Naive thymus-derived CD4-positive, alpha-beta T cell (primary cell): ENCODE measurements at regions not wholly inside any gene's neighbourhood (a gene's known extent, or its start where the extent isn't known, plus 50 kb on each side); places are given as distances from the start of the nearest gene placed in this dataset.

Experiments
- ATAC-seq: fragments of 150-1000 bp; cut with Tn5 transposase; 2 replicates; pipeline ENCODE4 v1.10.0; 2021; ENCODE audit warnings: mild to moderate bottlenecking, moderate library complexity
- CTCF ChIA-PET: fragments of 350-600 bp; sonication (Branson Sonifier 250); formaldehyde crosslinking; loops from one replicate; lab custom pipeline; 2021; ENCODE audit warnings: antibody characterized with exemption; lab: Charles Lee
- POLR2A ChIA-PET: fragments of 350-600 bp; sonication (Branson Sonifier 250); formaldehyde crosslinking; loops from one replicate; lab custom pipeline; 2021; ENCODE audit warnings: antibody characterized with exemption, inconsistent platforms; lab: Charles Lee
- DNase-seq, 9 donors: peaks; one replicate each; pipeline versions ENCODE4 v3.0.0 to v3.0.0-alpha.2; 2020 to 2022; ENCODE audit warnings: mixed read lengths in 1 of 9
- H3K27ac ChIP-seq: one replicate; pipeline ENCODE4 v1.7.0; 2013; ENCODE audit warnings: mild to moderate bottlenecking, low read depth, low read length, moderate library complexity
- H3K27me3 ChIP-seq, 2 donors: one replicate each; pipeline ENCODE4 v1.7.0; 2013; ENCODE audit warnings: low read length in 2 of 2, mild to moderate bottlenecking in 2 of 2, moderate library complexity in 2 of 2; ENCODE audit not compliant: control insufficient read depth in 2 of 2, insufficient read depth in 2 of 2
- H3K36me3 ChIP-seq, 3 experiments: 1 replicate in 2 of 3; 2 replicates in 1 of 3; pipeline ENCODE4 v1.7.0; 2013; ENCODE audit warnings: low read length in 3 of 3, mild to moderate bottlenecking in 3 of 3, moderate library complexity in 1 of 3; ENCODE audit not compliant: insufficient read depth in 3 of 3, control insufficient read depth in 2 of 3
- H3K4me1 ChIP-seq, 2 donors: one replicate each; pipeline ENCODE4 v1.7.0; 2013; ENCODE audit warnings: low read length in 2 of 2, mild to moderate bottlenecking in 2 of 2, moderate library complexity in 1 of 2; ENCODE audit not compliant: control insufficient read depth in 2 of 2, insufficient read depth in 2 of 2
- H3K4me3 ChIP-seq: 2 replicates; pipeline ENCODE4 v1.7.0; 2013; ENCODE audit warnings: mild to moderate bottlenecking, low read length
- H3K9me3 ChIP-seq, 3 experiments: 1 replicate in 2 of 3; 2 replicates in 1 of 3; pipeline ENCODE4 v1.7.0; 2013; ENCODE audit warnings: low read length in 3 of 3; ENCODE audit not compliant: control insufficient read depth in 2 of 3
- H3K27ac Mint-ChIP-seq, 9 donors: one replicate each; pipeline ENCODE4 v1.8.0; 2020 to 2022; ENCODE audit warnings: mixed read lengths in 9 of 9, mild to moderate bottlenecking in 8 of 9, moderate library complexity in 5 of 9, inconsistent platforms in 2 of 9
- H3K27me3 Mint-ChIP-seq, 5 donors: one replicate each; pipeline ENCODE4 v1.8.0; 2021 to 2022; ENCODE audit warnings: mixed read lengths in 5 of 5, mild to moderate bottlenecking in 1 of 5
- H3K36me3 Mint-ChIP-seq, 5 donors: one replicate each; pipeline ENCODE4 v1.8.0; 2020 to 2022; ENCODE audit warnings: mixed read lengths in 5 of 5, mild to moderate bottlenecking in 3 of 5, inconsistent platforms in 1 of 5
- H3K4me1 Mint-ChIP-seq, 7 donors: one replicate each; pipeline ENCODE4 v1.8.0; 2020 to 2022; ENCODE audit warnings: mixed read lengths in 7 of 7, mild to moderate bottlenecking in 3 of 7, inconsistent platforms in 1 of 7
- H3K4me3 Mint-ChIP-seq, 10 donors: one replicate each; pipeline ENCODE4 v1.8.0; 2020 to 2022; ENCODE audit warnings: mild to moderate bottlenecking in 10 of 10, mixed read lengths in 10 of 10, moderate library complexity in 6 of 10, inconsistent platforms in 2 of 10
- H3K9me3 Mint-ChIP-seq, 11 donors: one replicate each; pipeline ENCODE4 v1.8.0; 2020 to 2022; ENCODE audit warnings: mixed read lengths in 11 of 11, mild to moderate bottlenecking in 4 of 11, inconsistent platforms in 1 of 11, moderate library complexity in 1 of 11
- intact Hi-C, 2 donors: fragments of 100-400 bp; cut with micrococcal nuclease; formaldehyde crosslinking; loops; one replicate each; pipeline ENCODE4 v1.15.1; 2023

DNA sequence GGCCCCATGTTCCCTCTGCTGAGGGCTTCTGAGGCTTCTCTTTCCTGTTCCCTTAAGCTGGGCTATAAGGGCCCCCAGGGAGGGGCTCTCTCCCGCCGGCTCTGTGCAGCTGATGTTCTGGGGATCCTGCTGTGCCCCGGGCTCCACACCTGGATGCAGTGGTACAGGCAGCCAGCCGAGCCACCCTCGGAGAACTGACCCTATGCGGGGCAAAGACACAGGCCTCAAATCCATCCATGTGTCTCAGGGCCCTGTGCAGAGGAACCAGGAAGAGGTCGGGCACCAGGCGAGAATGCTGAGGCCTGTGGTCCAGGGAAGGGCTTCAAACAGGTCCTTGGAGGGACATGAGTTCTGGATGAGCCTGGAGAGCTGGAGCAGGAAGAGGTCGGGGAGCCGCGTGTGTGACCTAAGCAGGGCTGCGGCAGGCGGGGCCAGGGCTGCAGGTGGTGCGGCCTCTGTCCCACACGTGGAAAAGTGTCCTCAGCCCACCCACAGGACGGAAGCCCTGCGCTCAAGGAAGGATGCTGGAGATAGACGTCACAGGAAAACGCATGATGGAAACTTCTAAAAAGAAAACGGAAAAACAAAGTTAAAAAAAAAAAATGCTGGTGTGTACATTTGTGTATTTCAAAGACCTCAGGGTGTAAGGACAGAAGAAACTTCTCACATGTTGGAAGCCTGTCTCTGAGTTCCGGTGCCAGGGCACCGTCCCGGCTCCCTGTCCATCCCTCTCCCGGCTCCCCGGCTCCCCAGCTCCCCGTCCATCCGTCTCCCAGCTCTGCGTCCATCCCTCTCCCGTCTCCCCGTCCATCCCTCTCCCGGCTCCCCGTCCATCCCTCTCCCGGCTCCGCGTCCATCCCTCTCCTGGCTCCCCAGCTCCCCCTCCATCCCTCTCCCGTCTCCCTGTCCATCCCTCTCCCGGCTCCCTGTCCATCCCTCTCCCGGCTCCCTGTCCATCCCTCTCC, 1149.2 kb downstream of the BRD1 start:
- Mint-ChIP-seq H3K36me3 (no peaks in the 10 kb centered on the region), H3K27ac (no peak overlapping the region), H3K27me3 (no peaks in the 10 kb centered on the region), H3K4me1 (no peaks in the 10 kb centered on the region), H3K4me3 (no peak overlapping the region), H3K9me3 (peaks cover 0 to 8% (median 2%) of the 10 kb centered on the region in 11 donors)
- H3K4me3 ChIP-seq = no peak overlapping the region
- DNase-seq (no peak), ATAC-seq (no peak)
- intact Hi-C loops = no loop called here
- POLR2A ChIA-PET = no interaction called here
- no peaks in the 10 kb centered on the region for H3K4me1 ChIP-seq
- H3K27ac ChIP-seq = no peak overlapping the region
- H3K36me3 ChIP-seq = no peaks in the 10 kb centered on the region
- CTCF ChIA-PET = no interaction called here
- H3K9me3 ChIP-seq = peaks cover 0 to 2% (median 0%) of the 10 kb centered on the region in 3 experiments
- H3K27me3 ChIP-seq = no peaks in the 10 kb centered on the region

DNA sequence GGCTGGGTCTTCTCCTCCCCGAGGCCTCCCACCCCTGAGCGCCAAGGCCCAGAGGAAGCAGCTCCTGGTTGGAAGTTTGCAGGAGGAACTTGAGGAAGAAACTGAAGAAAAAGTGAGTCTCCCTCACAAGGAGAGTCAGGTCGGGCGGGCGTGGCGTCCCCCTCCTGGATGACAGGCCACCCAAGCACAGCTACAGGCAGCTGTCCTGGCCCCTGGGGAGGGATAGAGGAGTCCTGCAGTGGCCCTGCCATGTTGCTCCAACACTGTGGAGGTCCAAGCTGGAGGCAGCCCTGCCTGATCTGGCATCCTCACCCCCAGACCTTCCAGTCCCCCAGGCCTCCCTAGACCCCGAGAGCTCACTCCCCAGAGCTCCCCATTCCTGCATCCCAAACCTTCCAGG, 1150.1 kb downstream of the BRD1 start:
- Histone ChIP-seq H3K4me3 (no peak overlapping the region), H3K9me3 (peaks cover 0 to 10% (median 0%) of the 10 kb centered on the region in 3 experiments), H3K36me3 (no peaks in the 10 kb centered on the region), H3K27ac (no peak overlapping the region), H3K27me3 (no peaks in the 10 kb centered on the region), H3K4me1 (no peaks in the 10 kb centered on the region)
- no peaks in the 10 kb centered on the region for H3K36me3 Mint-ChIP-seq
- no peaks in the 10 kb centered on the region for H3K4me1 Mint-ChIP-seq
- ChIA-PET CTCF (no interaction called here), POLR2A (no interaction called here)
- H3K27me3 Mint-ChIP-seq = no peaks in the 10 kb centered on the region
- H3K4me3 Mint-ChIP-seq = no peak overlapping the region
- H3K27ac Mint-ChIP-seq = no peak overlapping the region
- no peak for DNase-seq
- intact Hi-C loops = no loop called here
- ATAC-seq = no peak
- H3K9me3 Mint-ChIP-seq = peaks cover 0 to 16% (median 7%) of the 10 kb centered on the region in 11 donors

DNA sequence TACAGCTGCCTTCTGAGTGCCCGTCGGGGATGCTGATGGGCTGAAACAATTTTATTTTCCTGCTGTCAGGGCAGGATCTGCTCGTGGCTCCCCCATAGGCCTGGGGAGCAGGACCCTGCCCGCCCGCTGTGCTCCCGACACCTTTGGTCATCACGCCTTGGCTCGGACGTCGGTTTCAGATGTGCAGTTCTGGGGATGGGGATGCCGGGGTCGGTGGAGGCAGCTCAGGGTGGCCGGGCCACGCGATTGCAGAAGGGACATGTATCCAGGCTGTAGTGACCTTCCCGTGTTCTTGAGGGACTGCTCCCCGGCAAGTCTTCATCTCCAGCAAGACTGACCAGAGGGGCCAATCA, 1150.5 kb downstream of the BRD1 start:
- POLR2A ChIA-PET = no interaction called here
- Mint-ChIP-seq H3K27ac (no peak overlapping the region), H3K9me3 (peaks cover 2 to 21% (median 10%) of the 10 kb centered on the region in 11 donors), H3K27me3 (no peaks in the 10 kb centered on the region), H3K36me3 (no peaks in the 10 kb centered on the region), H3K4me1 (no peaks in the 10 kb centered on the region), H3K4me3 (no peak overlapping the region)
- Histone ChIP-seq H3K9me3 (peaks cover 0 to 12% (median 0%) of the 10 kb centered on the region in 3 experiments), H3K4me3 (no peak overlapping the region), H3K4me1 (no peaks in the 10 kb centered on the region), H3K27me3 (no peaks in the 10 kb centered on the region), H3K36me3 (no peaks in the 10 kb centered on the region), H3K27ac (no peak overlapping the region)
- DNase-seq = no peak
- ATAC-seq = no peak
- CTCF ChIA-PET = no interaction called here
- intact Hi-C loops = no loop called here

DNA sequence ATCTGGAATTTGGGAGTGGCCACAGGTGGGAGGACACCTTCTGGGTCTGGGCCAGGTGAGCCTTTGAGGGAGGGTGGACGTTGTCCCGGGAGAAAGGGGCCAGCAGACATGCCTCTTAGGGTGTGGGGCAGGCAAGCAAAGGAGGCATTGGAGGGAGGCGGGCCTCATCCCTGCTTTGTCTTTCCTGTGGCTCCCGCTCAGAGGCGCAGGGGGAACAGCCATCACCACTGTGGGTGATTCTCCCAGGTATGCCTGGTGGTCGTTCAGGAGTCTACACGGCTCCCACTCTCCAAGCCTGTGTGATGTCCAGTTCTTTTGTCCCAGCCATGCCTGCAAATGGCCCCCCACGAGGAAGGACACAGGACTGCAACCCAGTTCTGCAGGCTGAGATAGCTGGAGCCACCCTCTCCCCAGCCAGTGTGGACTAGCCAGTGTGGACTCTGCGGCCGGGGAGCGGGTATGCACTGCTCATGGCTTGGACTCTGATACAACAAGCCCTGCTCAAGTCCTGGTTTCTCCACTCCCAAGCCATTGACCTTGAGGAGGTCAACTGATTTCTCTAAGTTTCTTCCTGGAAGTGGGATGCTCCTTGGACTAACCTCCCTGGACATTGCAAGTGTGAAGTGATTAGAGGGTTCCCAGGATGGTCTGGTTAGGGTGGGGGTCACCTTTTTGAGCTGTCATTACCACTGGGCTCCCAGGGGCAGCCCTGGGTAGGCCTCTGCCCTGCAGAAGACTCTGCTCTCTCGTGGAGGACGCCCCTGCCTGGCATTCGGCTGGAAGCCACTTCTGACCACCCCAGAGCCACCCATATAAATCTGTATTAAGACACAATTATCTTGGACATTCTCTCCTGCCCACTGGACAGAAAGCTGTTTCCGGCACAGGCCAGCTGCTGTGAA, 1151.2 kb downstream of the BRD1 start:
- H3K9me3 ChIP-seq = peaks cover 0 to 14% (median 0%) of the 10 kb centered on the region in 3 experiments
- ChIA-PET CTCF (no interaction called here), POLR2A (no interaction called here)
- DNase-seq = no peak
- no peaks in the 10 kb centered on the region for H3K36me3 ChIP-seq
- Mint-ChIP-seq H3K27me3 (no peaks in the 10 kb centered on the region), H3K36me3 (no peaks in the 10 kb centered on the region), H3K9me3 (peaks cover 4 to 24% (median 12%) of the 10 kb centered on the region in 11 donors), H3K4me3 (no peak overlapping the region), H3K4me1 (no peaks in the 10 kb centered on the region), H3K27ac (no peak overlapping the region)
- H3K4me1 ChIP-seq = no peaks in the 10 kb centered on the region
- no peak for ATAC-seq
- no peak overlapping the region for H3K4me3 ChIP-seq
- H3K27me3 ChIP-seq = no peaks in the 10 kb centered on the region
- no peak overlapping the region for H3K27ac ChIP-seq
- intact Hi-C loops = no loop called here

DNA sequence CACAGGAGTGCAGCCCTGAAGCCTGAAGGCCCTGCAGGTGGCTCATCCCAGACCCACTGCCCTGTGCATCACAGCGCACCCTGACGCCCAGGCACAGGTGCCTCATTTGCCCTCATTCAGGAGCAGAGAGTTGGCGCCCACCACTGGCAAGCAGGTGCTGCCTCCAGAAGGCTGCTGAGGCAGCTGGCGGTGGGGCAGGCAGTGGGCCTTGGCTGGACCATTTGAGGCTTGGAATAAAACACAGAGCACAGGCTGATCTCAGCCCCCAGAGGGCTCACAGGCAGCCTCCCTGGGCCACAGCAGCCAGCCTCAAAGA, 1151.9 kb downstream of the BRD1 start:
- Mint-ChIP-seq H3K36me3 (no peaks in the 10 kb centered on the region), H3K27ac (no peak overlapping the region), H3K27me3 (no peaks in the 10 kb centered on the region), H3K4me1 (no peaks in the 10 kb centered on the region), H3K9me3 (peaks cover 4 to 26% (median 12%) of the 10 kb centered on the region in 11 donors), H3K4me3 (no peak overlapping the region)
- POLR2A ChIA-PET = no interaction called here
- DNase-seq (no peak), ATAC-seq (no peak)
- CTCF ChIA-PET = no interaction called here
- H3K9me3 ChIP-seq = peaks cover 0 to 17% (median 0%) of the 10 kb centered on the region in 3 experiments
- no peaks in the 10 kb centered on the region for H3K36me3 ChIP-seq
- no peaks in the 10 kb centered on the region for H3K27me3 ChIP-seq
- intact Hi-C loops = no loop called here
- H3K4me1 ChIP-seq = no peaks in the 10 kb centered on the region
- no peak overlapping the region for H3K27ac ChIP-seq
- no peak overlapping the region for H3K4me3 ChIP-seq

DNA sequence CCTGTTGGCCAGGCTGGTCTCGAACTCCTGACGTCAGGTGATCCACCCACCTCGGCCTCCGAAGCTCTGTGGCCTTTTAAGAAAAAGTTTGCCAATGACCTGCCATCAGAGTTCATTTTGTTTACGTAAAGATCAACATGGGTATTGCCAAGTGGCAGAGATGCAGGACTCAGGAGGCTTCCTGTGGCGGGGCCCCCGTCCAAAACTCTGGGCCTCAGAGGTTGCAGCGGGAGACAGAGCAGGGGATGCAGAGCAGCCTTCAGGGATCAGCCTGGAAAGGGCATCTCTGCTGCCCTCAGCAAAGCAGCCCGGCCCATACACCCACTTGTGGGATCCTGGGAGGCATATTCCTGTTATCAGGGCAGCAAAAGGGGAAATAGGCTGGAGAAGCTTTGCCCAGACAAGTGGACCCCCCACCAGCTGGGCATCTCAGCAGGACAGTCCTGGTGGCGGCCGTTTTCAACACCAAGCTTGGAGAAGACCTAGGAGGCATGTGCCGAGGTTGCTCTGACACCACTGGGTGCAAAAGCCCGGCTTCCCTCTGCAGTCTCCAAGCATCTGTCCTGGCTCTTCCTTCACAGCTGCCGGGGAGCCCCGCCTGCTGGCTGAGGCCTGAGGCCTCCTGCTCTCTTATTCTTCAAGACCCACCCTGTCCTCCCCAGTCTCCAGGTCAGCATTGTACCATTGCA, 1152.4 kb downstream of the BRD1 start:
- ATAC-seq (no peak), DNase-seq (no peak)
- Mint-ChIP-seq H3K36me3 (no peaks in the 10 kb centered on the region), H3K27ac (no peak overlapping the region), H3K27me3 (no peaks in the 10 kb centered on the region), H3K9me3 (peaks cover 4 to 31% (median 12%) of the 10 kb centered on the region in 11 donors), H3K4me1 (no peaks in the 10 kb centered on the region), H3K4me3 (no peak overlapping the region)
- Histone ChIP-seq H3K27ac (no peak overlapping the region), H3K9me3 (peaks cover 0 to 17% (median 0%) of the 10 kb centered on the region in 3 experiments), H3K4me1 (no peaks in the 10 kb centered on the region), H3K4me3 (no peak overlapping the region), H3K36me3 (no peaks in the 10 kb centered on the region), H3K27me3 (no peaks in the 10 kb centered on the region)
- POLR2A ChIA-PET = no interaction called here
- CTCF ChIA-PET = no interaction called here
- intact Hi-C loops = no loop called here
